HG02973 (cell line): ENCODE measurements at regions not wholly inside any gene's neighbourhood (a gene's known extent, or its start where the extent isn't known, plus 50 kb on each side); places are given as distances from the start of the nearest gene placed in this dataset.

Source experiments
- ATAC-seq: cut with Tn5 transposase; IDR thresholded peaks from one replicate; pipeline ENCODE4 v1.9.1; 2021; ENCODE audit warnings: moderate library complexity; ENCODE audit not compliant: unreplicated experiment

DNA sequence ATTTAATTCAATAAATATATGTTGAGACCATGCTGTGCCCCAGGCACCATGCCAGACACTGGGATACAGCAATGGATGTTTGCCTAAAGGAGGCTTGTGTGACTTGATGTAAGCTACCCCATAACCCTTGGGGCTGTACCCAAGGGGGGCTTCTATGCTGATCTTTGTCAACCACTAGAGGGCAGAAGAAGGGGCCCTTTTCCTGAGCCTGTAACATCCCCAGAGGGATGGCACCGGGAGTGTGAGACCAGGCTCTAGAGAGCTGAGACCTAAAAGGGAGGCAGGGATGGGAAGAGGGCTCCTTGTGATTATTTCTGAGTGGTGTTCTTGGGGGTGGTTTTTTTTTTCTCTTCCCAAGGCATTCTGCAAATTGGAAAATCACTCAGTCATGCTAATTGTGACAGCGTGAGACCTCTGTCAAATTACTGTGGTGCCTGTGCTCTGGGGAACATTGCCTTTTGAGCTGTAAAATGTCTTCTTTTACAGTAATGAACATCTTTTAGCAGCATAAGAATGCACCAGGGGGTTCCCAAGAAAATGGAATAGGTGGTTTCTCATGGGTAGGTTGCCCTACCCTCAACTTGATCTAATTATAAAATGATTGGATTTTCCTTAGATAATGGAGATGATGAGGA is 138.7 kb upstream of the SLC24A3 start:
- no peak for ATAC-seq

DNA sequence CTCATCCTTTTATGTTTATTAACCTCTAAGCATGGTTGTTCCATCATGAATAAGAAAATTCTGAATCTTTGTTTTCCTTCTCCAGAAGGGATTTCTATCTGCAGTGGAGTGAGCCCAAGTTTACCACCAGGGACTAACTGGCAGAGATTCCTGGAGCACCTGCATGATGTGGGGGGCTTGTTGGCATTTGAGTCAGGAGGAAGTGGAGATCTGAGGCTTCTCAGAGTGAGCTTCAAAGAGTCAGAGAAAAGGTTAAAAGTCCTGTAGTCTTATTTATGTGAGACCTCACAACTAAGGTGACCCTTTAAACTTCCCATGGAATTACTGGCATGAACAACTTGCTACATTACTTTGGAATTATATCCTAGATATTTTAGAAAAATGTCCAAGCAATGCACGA is 138.1 kb upstream of the SLC24A3 start:
- no peak for ATAC-seq

DNA sequence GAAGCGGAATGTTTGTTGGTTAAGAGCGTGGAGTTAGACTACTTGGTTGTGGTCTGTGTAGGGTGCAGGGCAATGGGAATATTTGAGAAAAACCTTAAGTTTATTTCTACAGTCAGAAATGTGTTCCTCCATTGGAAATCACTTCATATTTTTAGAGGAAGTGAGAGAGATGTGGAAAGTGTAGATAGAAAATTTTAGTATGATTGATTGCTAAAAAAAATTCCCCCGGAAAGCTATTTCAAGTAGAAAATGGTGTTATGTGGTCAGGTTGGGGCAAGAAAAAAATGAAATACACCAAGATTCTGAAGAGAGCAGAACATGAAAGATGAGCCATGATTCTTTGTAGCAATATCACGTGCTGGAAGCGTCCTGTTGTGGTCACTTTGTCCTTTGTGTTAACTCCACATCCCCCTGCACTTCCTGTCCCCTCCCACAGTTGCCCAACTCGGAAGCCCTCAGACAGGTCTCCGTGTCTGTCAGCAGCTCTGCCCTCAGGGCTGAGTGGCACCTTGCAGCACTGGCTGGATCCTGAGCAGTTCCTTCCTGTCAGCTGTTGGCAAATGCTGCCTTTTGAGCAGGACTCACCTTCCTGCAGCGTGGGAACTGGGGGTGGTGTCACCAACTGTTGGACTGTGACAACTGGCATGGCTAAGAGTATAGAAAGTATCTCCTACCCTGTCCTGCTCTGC is 137.5 kb upstream of the SLC24A3 start:
- ATAC-seq: peak; percentile 27

DNA sequence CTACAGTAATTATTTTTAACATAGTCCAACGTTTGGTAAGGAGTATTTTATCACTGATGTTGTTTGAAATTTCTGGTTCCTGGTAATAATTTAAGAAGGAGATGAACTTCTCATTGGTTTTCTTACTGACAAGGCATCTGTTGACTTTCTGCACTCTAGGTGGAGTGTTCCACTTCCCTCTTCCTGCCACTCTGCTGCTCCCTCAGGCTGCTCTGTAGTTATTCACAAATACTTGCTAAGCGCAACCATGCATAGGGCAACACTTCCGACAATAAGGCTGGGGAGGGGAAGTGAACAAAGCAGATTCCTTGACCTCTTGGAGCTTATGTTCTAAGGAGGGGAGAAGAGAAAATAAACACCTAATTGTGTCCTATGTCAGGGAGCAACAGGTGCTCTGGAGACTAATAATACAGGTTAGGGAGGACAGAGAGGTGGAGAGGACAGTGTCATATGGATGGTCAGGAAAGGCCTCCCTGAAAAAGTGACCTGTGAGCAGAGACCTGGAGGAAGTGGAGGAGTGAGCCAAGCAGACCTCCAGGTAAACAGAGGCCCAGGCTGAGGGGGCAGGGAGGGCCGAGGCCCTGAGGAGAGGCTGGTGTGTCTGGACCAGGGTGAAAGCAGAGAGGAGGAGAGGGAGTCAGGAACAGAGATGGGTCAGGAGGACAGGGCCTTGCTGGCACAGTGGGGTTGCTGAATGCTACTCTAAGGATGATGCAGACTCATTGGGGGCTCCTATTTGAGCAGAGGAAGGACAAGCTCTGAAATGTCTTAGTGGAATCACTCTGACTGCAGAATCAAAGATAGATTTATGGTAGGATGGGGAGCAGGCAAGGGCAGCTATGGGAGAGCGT is 134.8 kb upstream of the SLC24A3 start:
- no peak for ATAC-seq

DNA sequence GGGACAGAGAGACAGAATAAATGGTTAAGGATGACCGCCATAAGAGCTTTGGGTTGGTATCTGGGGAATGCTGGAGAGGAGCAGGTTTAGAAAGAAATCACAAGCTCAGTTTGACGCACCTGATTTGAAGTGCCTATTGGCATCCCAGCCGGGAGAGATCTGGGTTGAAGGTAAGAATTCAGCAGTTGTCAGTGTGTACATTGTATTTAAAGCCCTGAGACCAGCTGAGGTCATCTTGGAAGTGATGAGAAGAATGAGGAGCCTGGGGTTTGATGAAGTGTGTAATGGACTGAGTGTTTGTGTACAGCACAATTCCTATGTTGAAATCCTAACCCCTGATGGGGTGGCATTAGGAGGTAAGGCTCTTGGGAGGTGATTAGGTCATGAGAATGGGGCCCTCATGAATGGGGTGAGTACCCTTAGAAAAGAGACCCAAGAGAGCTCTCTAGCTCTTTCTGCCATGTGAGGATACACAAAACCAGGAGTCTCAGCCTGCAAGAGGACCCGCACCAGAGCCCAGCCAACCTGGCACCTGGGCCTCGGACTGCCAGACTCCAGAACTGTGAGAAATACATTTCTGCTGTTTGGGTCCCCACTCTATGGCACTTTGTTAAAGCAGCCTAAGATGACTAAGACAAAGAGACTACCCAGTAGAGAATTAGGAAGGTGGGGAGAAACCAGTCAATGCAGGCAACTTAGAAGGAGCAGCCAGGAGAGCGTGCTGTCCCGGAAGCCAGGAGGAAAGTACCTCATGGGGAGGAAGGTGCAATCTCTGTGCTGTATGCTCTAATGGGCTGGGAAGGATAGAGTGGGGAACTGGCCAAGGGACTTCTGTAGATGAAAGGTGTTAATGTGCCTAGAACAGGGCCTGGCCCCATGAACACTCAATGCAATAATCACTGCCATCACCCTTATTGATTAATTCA is 133.7 kb upstream of the SLC24A3 start:
- no peak for ATAC-seq

DNA sequence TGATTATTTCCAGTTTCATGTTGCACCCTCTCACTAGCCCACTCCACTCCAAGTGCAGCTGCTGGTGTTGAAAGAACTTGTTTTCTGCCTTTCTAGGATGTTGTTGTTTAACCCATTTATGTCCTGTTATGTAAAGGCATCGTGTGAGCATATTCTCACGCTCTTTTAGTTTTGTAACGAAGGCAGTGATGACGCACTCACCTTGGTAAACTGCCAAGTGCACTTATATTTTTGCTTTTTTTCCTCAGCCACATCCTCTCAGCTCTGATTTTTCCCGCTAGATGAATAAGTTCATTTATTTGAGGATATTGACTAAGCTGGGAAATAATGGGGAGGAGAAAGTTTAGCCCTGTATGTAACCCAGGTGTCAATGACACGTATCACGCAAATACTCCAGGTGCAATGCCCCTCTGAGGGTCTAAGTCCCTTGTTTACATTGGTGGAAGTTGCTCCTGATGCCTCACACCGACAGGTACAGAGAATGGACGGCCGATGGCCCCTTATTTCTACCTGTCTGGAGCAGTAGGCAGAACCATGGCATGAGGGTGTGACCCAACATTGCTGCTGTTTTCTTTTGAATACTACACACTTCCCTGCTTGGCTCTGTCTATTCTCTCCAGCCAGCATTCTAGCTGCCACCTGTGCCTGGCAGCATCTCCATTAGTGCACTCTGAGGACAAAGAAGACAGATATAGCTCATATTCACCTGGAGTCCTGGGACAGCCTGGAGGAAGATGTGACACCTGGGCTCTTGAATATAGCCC is 132.7 kb upstream of the SLC24A3 start:
- no peak for ATAC-seq

DNA sequence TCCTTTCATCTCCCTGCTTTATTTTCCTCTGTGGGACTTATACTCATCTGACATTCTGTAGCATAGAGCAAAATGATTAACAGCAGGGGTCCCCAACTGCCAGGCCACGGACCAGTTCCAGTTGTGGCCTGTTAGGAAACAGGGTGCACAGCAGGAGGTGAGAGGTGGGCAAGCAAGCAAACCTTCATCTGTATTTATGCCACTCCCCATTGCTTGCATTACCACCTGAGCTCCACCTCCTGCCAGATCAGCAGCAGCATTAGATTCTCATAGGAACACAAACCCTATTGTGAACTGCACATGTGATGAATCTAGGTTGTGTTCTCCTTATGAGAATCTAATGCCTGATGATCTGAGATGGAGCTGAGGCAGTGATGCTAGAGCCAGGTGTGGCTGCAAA is 130.5 kb upstream of the SLC24A3 start:
- ATAC-seq: no peak

DNA sequence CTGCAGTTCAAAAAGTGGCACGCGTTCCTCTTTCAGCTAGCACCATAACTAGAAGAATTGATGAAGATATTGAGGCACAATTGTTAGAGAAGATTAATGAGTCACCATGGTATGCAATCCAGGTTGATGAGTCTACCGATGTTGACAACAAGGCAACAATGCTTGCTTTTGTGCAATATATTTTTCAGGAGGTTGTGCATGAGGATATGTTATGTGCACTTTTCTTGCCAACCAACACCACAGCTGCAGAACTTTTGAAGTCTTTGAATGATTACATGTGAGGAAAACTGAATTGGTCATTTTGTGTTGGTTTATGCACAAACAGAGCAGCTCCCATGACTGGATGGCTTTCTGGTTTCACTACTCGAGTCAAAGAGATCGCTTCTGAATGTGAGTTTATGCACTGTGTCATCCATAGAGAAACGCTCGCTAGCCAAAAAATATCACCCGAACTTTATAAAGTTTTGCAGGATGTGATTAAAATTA is 129.3 kb upstream of the SLC24A3 start:
- no peak for ATAC-seq

DNA sequence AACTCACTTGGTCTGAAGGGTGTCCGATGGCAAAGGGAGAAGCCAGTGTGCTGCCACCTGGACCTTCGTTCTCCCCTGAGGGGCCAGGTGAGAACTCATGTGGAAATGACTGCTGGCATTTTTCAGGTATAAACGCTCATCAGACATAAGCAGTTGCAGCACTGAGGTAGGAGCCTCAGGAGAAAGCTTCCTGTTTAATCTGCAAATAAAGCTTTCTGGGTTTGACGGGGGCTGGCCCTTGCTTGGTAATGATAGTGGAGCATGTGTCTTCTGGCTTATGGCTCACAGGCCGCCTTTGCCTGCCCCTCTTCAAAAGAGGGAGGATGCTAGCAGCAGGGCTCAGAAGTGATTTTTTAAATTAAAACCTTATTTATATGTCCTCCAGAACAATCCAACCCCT is 122.1 kb upstream of the SLC24A3 start:
- ATAC-seq: no peak

DNA sequence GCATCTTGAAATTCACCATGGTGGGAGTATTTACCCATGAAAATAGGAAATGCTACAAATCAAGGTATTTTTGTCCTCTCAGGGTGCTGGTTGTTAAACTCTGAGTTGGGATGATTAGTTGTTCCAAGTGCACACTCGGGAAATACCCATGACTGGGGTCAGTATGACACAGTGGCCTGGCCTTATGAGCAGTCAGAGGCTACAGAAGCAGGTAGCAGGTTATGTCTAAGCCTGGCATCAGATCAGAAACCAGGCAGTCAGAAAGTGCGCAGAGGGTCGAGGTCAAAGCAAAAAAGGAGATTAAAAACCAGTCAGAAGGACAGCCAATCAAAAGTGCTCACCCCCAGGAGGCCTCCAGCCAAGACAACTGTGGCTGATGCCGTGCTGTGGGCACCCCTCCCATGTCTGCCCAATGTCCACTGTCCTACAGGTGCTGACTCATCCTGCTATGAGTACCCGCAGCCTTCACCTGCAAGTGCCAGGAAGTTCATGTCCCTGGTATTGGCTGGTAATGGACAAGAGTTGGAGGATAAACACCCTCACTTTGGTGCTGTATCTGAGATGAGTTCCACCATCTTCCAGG is 117.4 kb upstream of the SLC24A3 start:
- no peak for ATAC-seq

DNA sequence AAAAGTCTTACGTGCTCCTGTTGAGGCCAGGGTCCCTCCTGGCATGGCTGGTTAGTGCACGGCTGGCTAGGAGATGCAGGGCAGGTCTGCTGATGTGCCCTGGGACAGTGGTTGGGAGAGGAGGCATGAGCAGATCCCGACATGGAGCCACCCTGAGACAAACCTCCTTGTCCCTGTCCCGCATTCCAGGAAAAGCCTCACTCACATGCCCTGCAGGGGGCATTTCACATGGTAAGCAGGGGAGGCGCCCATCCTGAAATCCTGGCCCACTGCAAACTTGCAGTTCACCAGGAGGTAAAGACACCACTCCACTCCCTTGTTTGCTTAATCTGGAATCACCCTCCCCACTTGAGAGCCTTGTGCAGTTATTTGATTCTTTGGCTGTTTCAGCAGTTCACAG is 116.7 kb upstream of the SLC24A3 start:
- no peak for ATAC-seq

DNA sequence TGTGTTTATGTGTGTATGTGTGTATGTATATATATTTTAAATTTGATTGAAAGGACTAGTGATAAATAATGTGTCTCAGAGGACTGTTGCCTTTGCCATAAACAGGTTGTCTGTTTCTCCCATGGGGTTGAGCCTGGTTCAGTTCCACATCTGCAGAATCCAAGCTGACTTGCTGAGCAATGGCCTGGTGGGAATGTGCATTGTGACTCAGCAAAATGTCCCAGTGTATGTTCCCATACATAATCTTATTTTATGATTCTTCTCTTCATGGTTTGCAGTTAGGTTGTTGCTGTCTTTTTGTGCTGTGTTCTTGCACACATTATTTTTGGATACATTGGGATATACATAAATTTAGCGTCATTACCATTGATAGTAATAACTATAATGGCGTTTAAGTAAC is 115.6 kb upstream of the SLC24A3 start:
- ATAC-seq: no peak

DNA sequence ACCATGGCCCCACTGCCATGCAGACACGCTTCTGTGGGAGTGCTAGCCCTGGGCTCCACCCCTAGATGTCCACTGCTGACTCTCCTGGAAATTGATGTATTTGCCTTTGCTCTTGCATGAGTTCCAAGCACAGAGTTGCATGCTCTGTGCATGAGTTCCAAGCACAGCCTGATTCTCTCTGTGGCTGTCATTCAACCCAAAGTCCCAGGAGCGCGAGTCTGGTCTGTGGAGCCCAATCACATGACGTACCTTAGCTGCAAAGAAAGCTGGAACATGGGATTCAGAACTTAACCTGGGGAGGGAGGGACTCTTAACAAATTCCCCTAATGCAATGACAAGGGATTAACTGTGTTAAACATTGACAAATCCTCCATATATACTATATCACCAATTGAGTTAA is 114.3 kb upstream of the SLC24A3 start:
- ATAC-seq: no peak

DNA sequence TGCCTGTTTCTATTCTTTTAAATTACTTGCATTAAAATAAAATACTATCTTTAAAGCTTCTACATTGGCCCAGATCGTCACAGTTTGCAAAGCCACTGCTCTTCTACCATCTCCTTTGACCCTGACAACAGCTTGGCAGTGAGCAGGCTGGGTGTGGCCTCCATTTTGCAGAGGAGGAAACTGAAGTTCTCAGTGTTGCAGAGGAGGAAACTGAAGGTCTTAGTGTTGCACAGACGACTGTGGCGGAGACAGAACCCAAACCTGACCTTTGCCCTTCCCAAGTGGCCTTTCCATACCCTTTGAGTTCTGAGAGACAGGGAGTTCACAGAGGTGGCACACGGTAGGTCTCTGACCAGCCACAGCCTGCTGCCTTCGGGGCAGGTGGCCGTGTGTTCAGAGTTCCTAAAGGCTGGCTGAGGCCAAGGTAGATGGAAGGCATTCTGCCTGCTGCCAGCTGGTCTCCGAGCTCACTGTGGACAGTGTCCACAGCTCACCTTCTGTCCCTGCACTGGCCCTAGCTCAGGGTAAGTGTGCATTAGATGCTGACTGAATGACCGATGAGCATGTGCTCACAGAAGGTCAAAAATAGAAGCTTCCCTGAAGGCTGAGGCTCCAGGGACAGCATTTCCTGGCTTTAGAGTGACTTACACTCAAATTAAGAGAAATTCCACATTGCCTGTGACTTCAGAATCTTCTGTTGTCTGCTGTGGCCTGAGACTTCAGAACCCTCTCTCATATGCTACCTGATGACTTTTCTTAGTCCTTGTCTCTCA is 113.5 kb upstream of the SLC24A3 start:
- no peak for ATAC-seq

DNA sequence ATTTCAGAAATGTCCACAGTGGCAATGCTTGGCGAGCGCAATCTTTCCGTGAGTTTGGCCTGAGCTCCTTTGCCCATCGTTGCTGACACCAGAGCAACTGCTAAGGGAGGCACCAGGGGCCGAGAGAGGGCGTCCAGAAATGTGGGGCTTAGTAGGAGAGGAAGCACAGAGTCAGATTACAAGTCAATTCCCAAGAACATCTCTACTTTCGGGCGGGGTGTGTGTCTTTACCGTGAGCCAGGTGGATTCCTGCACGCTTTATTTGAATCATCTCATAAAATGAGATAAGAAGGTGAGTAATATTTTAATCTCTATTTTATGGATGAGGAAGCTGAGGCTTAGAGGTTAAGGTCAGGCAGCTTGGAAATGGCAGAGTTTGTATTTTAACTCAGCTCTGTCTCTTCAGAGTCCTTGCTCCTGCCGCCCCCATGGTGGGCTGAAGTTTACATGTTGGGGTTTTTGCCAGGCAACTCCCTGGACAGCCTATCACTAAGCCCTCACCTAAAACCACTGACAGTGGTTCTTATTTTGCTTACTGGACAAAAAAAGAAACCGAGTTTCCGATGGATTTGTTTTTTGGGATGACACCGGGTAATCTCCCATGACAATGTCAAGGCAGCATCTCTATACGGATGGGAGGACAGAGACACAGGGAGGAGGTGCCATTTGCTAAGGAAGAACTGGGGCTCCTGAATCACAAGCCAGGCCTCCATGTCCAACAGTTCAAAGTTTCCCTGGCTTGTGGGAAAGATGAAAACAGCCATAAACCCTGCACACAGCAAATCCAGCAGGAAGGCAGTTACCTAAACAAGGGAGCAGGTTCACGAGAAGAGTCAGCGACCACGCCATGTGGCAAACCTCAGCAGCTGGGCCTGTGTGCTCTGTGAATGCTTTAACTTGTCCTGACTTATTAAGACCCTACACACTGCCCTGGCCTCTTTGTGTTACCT is 112.6 kb upstream of the SLC24A3 start:
- no peak for ATAC-seq

DNA sequence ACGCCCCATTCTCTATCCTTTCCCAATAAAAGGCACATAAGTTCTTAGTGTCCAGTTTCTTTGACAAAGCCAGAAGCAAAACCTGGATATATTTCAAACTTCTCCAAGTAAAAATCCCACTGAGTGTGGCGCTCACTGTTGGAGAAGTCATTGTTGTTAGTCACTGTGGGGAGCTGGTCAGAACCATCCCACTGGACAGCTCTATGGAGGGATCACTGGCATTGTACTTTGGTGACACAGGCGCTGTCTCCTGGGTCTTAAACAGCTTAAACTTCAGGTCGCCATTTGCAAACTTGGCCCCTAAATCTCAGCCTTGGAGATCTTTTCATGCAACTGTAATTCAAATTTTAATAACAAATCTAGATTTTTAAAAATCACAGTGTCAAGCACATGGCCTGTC is 111.5 kb upstream of the SLC24A3 start:
- no peak for ATAC-seq

DNA sequence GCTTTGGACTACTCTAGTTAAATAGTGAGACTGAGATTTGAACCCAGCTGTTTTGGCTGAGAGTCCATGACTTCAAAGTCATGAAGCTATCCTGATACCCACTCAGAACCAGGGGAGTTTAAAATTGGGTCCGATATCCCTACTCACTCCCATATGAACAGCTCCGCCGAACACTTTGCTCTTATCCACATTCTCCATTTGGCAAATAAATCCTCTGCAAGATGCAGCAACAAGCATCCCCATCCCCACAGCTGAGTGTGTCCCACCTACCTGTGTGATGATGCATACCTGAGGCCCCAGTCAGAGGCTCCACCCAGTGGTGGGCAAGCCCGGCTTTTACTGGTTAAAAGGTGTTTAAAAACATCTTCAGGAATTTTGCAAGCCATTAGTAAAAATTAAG is 108.3 kb upstream of the SLC24A3 start:
- ATAC-seq: no peak

DNA sequence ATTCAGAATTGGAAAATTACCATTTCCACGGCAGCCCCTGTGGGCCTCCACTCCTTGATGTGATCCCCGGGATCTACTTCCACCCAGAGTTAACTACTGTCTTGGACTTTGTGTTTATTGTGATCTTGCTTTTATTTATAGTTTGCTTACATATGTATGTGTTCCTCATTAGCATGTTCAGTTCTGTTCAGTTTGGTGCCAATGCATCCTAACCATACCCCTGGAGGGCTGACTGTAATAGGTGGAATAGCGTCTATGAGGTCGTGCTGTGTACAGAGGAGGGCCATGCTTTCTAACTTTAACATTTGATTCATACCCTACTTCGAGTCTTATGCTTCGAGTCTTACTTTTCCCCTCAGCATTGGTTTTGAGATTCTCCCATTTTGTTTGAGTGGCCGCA is 104.3 kb upstream of the SLC24A3 start:
- ATAC-seq: no peak
